ENCODE measurements at regions not wholly inside any gene's neighbourhood (a gene's known extent, or its start where the extent isn't known, plus 50 kb on each side); places are given as distances from the start of the nearest gene placed in this dataset.

GRCh38 chr10:10870523-10871241 is 147.0 kb upstream of the CELF2 start:
- DNase-seq: no peak

- no peak for DNase-seq
These were observed 146.3 kb upstream of the CELF2 start for GRCh38 chr10:10871352-10871751.

- no peak for DNase-seq
These were observed 145.5 kb upstream of the CELF2 start for GRCh38 chr10:10872035-10872673.

GRCh38 chr10:10872764-10873163 is 144.9 kb upstream of the CELF2 start:
- DNase-seq: no peak

- DNase-seq: no peak
These were observed 144.4 kb upstream of the CELF2 start for GRCh38 chr10:10873289-10873688.

GRCh38 chr10:10873915-10874314 is 143.8 kb upstream of the CELF2 start:
- DNase-seq: no peak

- DNase-seq: no peak
These were observed 138.7 kb upstream of the CELF2 start for GRCh38 chr10:10878963-10879362.

- no peak for DNase-seq
These were observed 136.4 kb upstream of the CELF2 start for GRCh38 chr10:10881117-10881813.

GRCh38 chr10:10883737-10884136 is 133.9 kb upstream of the CELF2 start:
- no peak for DNase-seq

- DNase-seq: no peak
These were observed 130.7 kb upstream of the CELF2 start for GRCh38 chr10:10886861-10887531.

- no peak for DNase-seq
These were observed 126.3 kb upstream of the CELF2 start for GRCh38 chr10:10891124-10892082.

GRCh38 chr10:10892290-10892875 is 125.3 kb upstream of the CELF2 start:
- DNase-seq: no peak

GRCh38 chr10:10897400-10897799 is 120.3 kb upstream of the CELF2 start:
- DNase-seq: no peak

GRCh38 chr10:10901906-10902305 is 115.8 kb upstream of the CELF2 start:
- DNase-seq: no peak

GRCh38 chr10:10902951-10903350 is 114.7 kb upstream of the CELF2 start:
- DNase-seq: no peak

GRCh38 chr10:10903620-10904019 is 114.1 kb upstream of the CELF2 start:
- DNase-seq: no peak

GRCh38 chr10:10910634-10911033 is 107.0 kb upstream of the CELF2 start:
- no peak for DNase-seq

- no peak for DNase-seq
These were observed 106.6 kb upstream of the CELF2 start for GRCh38 chr10:10911035-10911434.

GRCh38 chr10:10911471-10911921 is 106.2 kb upstream of the CELF2 start:
- no peak for DNase-seq

GRCh38 chr10:10914144-10914543 is 103.5 kb upstream of the CELF2 start:
- no peak for DNase-seq

- DNase-seq: no peak
These were observed 102.5 kb upstream of the CELF2 start for GRCh38 chr10:10915215-10915614.

GRCh38 chr10:10917031-10917430 is 100.6 kb upstream of the CELF2 start:
- DNase-seq: no peak

All from NCI-H510A treated with DMSO at 0.1 percent for 48 hours (cell line).